D341Med (cell line): ENCODE measurements at regions not wholly inside any gene's neighbourhood (a gene's known extent, or its start where the extent isn't known, plus 50 kb on each side); places are given as distances from the start of the nearest gene placed in this dataset.
"Not testable (repeated sequence)": the region's sequence is repeated elsewhere in the genome, so short reads cannot be mapped to it uniquely, and the experiment has no call there.

Source experiments
- DNase-seq: peaks from one replicate; pipeline ENCODE4 v3.0.0; 2012; ENCODE audit warnings: low spot score

- no peak for DNase-seq
These were observed 208.0 kb downstream of the ZFP36L2 start for GRCh38 chr2:43018179-43019024.

GRCh38 chr2:43013821-43014345, 212.5 kb downstream of the ZFP36L2 start:
- no peak for DNase-seq

DNA sequence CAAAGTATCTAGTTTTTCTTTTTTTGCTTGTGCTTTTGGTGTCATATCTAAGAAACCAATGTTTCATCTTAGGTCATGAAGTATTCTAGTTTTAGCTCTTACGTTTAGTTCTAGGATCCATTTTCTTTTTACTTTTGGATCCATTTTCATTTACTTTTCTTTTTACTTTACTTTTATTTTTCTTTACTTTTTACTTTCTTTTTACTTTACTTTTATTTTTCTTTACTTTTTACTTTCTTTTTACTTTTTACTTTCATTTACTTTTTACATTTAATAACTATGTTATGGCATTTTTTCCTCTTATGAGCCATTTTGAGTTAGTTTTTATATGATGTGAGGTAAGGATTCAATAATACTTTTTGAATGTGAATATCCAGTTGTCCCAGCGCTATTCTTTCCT, 213.4 kb downstream of the ZFP36L2 start:
- no peak for DNase-seq

DNA sequence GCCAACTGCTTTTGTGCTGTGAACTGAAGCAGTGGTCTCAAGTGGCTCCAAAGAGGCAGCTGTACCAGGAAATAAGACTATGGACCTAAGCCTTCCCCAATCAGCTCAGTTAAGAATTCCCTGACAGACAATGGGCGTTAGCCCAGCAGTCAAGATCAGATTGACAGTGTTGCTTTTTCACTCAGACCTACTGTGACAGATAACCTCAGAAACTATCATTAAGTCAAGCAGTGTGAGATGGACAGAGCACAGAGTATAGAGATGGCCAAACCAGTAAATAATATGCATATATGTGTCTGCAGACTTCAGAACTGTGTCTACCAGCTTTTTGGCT, 215.3 kb downstream of the ZFP36L2 start:
- no peak for DNase-seq

DNA sequence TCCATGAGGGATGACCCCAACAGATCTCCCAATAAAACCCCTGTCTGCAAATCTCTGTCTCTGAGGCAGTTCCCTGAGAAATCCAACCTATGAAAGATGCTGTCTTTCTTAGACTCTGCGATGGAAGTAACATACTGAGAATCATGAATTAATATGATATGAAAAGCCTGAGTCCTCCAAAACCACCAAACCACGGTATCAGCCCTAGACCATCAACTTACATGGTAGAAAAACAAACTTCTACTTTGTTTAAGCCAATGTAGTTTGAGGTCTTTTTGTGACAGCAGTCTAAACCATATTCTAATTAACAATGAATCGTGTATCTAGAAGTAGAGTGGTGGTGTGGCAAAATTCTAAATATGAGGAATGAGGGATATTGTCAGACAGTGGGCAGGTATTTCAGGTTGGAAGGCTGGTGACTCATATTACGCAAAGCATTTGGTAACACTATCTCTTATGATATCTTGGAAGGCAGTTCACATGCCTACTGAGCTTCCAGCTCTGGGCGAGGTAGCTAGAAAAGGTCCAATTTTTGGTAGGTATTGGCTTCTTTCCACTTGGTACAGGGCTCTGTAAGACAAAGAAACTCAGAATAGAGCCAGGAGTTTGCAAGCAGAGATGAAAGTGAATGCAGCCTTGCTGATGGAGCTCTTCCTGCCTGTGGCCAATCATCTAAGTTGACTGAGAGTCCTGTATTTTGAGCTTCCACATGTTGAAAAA, 215.8 kb downstream of the ZFP36L2 start:
- DNase-seq, result no peak

DNA sequence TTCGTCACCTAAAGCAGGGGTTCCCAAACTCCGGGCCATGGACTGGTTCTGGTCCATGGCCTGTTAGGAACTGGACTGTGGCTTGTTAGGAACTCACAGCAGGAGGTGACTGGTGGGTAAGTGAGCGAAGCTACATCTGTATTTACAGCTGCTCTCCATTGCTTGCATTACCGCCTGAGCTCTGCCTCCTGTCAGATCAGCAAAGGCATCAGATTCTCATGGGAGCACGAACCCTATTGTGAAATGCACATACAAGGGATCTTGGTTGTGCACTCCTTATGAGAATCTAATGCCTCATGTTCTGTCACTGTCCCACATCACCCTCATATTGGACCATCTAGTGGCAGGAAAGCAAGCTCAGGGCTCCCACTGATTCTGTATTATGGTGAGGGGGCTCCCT, 217.0 kb downstream of the ZFP36L2 start:
- DNase-seq, result no peak

- no peak for DNase-seq
These were observed 216.0 kb upstream of the HAAO start for GRCh38 chr2:43008388-43008787.

DNA sequence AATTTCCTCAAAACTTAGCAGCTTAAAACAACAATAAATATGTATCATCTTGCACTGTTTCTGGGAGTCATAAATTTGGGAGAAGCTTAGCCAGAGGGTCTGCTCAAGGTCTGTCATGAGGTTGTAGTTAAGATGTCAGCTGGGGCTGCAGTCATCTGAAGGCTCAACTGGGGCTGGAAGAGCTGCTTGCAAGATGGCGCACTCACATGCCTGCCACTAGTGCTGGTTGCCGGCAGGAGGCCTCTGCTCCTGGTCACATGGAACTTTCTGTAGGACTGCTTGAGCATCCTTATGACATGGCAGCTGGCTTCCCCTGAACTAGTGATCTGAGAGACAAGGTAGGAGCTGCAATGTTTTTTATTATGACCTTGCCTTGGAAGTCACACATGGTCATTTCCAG, 215.5 kb upstream of the HAAO start:
- DNase-seq, result no peak

GRCh38 chr2:43006834-43007543, 214.6 kb upstream of the HAAO start:
- DNase-seq, result no peak

DNA sequence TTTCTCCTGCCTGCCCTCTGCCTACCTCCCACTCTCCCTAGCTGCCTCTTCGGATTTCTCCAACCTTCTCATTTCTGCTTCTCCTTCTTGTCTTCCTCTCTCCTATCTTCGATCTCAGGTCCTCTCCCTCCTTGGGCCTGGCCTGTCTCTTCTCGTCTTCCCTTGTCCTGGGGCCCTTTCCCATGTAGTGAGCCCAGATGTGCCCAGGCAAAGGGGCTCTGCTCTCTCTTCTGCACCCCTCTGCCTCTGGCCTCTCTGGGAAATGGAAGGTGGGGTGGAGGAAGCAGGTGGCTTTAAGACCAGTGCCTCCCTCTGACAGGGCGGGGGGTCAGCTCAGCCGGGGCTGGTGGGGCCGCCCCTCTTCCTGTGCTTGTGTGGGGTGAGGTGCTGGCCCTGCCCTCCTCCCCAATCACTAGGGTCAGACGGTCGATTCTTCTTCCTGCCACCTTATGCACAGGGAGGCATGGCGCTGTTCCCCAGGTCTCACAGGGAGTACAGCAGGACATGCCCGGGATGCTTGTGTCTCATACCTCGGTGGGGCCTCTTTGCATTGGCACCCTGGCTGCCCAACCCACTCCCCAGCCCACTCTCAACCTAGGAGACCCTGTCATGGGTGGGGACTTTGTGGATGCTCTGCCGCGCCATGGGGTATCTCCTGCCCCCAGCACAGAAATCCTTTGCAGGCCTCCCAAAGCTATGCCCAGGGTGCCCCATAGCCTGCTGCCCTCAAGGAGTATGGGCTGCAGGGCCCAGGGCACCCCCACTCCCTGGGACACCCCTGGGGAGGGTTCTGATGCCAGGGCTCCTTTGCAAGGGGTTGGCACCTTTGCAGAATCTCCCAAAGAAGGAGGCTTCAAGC, 213.8 kb upstream of the HAAO start:
- no peak for DNase-seq

DNA sequence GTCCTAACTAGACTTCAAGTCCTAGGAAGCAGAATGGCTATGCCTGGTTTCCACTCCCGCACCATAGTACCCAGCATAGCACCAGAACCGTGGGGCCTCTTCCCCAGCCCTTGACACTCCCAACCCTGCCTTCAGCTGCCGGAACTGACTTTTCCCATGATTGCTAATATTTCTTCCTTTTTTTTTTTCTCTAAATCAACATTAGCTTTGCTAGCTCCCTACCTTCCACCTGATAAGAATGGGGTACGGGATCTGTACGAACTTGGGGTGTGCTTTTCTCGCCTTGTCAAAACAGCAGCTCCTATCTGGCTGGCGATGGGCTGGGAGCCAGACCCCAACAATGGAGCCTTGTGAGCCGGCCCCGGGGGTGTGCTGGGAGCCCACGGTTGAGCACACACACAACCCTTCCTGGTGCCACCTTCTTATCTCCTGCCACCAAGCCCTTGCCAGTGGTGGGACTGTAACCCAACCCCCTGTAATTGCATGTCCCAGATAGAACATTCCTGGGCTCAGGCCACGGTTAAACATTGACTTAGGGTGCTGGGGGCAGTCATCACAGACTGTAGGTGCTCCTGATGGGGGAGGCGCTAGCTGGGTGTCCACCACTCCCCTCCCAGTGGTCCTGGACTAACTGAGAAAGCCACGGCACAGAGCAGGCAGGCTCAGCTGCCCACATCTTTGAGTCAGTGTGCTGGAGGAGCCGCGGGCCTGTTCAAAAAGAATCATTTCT, 213.0 kb upstream of the HAAO start:
- no peak for DNase-seq

GRCh38 chr2:43004879-43005244, 212.5 kb upstream of the HAAO start:
- no peak for DNase-seq

- not testable (repeated sequence) for DNase-seq
These were observed 211.9 kb upstream of the HAAO start for GRCh38 chr2:43004126-43004865.

GRCh38 chr2:43003702-43004101, 211.3 kb upstream of the HAAO start:
- DNase-seq, result no peak

- DNase-seq, result no peak
These were observed 209.5 kb upstream of the HAAO start for GRCh38 chr2:43001787-43002468.

DNA sequence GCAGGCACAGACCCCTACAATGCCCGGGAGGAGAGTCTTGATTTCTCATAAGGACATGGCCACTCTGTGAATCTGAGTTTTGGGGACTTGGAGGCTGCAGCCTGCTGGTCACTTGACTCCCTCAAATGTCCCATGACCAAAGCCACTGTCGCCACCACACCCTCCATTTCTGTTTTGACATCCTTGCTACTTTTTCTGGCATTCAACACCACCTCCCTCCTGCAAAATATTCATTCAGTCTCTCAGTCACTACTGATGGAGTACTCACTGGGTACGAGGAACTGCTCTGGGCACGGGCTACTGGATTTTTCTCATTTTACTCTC, 208.6 kb upstream of the HAAO start:
- DNase-seq, result no peak

DNA sequence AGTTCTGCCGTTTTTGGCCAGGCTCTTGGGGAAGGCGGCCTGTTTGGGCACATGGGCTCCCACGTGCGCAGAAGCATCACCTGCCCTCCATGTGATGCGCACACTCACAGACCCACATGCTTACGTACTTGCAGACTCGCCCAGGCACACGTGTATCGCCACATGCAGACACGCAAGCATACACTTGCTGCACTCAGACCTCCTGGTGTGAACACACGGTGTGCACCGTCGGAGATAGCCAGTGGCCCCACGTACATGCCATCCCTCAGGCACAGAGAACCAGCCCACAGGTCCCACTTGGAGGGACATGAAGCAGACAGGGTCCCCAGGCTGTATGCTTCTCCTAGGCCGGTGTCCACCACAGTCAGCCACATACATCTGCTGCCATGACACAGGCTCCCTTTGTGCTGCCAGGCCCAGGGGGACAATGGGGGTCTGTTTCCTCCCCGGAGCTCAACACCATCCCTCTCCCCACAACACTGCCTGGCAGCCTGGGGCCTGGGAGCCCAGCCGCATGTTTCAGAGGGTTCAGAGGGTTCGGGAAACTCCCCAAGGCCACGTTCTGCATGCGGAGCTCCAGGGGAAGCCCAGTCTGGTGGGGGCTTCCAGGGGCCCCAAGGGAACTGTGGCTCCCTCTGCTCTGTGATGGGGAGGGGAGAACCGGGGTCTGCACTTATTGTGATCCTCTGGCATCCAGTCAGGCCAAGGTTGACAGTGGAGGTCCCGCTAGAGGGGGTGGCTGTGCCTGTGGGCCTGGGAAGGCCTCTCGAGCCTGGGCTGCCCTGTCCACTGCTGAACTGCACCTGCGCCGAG, 208.1 kb upstream of the HAAO start:
- DNase-seq, result no peak

- no peak for DNase-seq
These were observed 207.5 kb upstream of the HAAO start for GRCh38 chr2:42999856-43000241.

DNA sequence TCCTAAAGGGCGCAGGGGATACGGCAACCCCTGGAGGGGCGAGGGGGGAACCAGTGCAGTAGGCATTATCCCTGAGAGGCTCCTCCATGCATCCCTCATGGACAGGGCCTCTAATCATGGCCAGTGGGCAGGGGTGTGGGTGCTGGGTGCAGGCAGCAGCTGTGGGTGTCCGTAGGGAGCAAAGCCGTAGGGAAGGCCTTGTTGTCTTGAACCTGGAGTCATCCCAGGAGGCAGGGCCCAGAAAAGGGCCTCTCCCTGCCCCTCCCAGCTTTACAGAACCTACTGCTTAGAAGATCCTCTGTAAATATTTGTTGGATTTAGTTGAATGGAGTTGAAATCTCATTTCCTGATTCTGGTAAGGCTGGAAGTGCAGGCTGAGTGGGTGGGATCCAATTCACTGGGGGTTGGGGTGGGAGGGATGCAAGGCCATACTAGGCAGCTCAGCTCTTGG, 207.0 kb upstream of the HAAO start:
- DNase-seq, result no peak
